NCI-H1436 (cell line): ENCODE measurements at regions not wholly inside any gene's neighbourhood (a gene's known extent, or its start where the extent isn't known, plus 50 kb on each side); places are given as distances from the start of the nearest gene placed in this dataset.
"Not testable (repeated sequence)": the region's sequence is repeated elsewhere in the genome, so short reads cannot be mapped to it uniquely, and the experiment has no call there.

ENCODE experiments used
- DNase-seq: peaks from one replicate; lab custom pipeline; 2025; lab: John Stamatoyannopoulos, UW

DNA sequence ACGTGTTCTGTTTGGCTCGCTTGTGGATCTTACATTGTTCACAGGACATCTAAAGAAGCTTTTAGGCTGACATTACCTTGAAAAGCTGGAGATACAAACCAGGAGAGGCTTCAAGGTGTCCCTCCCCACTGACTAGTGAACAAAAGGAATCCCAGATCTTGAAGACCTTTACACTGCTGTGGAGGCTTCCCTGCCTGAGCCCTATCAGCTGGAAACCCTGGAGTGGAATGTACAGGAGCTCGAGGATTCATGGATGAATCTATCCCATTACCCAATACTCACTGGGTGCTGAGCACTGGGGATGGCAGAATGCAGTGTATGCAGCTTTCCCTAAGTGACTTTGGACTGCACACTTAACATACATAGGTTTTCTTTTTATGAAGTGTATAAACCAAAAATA, 82.3 kb upstream of the MFGE8 start:
- DNase-seq = no peak

DNA sequence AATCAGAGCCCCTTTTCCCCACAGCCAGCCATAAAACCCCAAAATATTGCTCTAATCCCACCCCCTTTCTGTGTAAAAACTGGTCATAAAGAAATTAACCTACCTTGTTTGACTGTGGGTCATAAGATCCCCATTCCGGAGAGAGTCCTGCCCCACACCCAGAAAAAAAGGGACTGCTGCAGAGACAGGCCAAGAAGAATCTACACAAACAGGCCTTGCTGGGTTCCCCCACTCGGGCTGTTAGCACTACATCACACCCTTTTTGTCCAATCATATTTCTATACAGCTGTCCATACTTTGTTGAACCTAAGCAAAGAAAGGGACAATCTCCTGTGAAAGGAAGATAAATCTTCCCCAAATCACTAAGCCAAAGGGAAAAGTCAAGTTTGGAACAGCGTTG, 84.4 kb upstream of the MFGE8 start:
- DNase-seq = no peak

DNA sequence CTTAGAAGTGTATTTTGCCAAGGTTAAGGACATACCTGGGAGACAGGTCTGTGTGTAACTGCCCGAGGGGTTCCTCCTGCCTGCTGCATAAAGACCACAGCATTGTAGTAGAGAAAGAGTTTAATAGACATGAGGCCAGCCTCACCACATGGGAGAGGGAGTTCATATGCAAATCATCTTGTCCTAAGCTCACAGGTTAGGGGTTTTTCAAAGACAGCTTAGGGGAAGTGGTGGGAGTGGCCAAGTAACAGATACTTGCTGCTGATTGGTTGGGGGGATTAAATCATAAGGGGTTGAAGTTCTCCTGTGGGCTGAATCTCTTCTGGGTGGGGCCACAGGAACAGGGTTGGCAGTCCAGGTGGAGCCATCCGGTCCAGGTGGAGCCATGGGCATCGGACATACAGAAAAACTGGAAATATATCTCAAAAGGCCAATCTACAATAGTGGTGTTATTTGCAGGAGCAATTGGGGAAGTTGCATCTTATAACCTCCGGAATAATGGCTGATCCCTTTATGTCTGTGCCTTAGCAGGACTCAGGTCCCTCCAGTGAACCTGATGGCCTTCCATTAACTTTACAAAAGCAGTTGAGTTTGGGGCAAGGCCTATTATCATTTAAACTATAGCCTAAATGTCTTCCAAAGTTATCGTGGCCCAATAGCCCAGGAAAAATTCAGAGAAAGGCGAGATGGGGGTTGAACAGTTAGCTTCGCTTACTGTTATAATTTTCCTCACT, 86.0 kb upstream of the MFGE8 start:
- no peak for DNase-seq

DNA sequence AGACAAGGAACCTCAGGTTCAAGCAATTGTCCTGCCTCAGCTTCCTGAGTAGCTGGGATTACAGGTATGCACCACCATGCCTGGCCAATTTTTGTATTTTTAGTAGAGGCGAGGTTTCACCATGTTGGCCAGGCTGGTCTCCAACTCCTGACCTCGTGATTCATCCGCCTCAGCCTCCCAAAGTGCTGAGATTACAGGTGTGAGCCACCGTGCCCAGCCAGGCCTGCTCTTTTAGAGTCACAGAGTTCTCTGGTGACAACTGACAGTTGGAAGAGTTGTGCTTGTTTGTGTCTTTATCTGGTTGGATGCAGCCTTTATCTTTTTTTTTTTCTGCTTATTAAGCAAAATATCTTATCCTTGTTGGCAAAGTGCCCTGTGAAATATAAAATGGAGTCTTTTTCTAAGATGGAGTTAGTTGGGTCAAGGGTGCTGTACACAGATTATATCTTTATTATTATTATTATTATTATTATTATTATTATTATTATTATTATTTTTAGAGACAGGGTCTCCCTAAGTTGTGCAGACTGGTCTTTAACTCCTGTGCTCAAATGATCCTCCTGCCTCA, 86.5 kb upstream of the ABHD2 start:
- DNase-seq = not testable (repeated sequence)

GRCh38 chr15:89002281-89002761, 85.9 kb upstream of the ABHD2 start:
- no peak for DNase-seq

GRCh38 chr15:89002830-89003229, 85.4 kb upstream of the ABHD2 start:
- no peak for DNase-seq

DNA sequence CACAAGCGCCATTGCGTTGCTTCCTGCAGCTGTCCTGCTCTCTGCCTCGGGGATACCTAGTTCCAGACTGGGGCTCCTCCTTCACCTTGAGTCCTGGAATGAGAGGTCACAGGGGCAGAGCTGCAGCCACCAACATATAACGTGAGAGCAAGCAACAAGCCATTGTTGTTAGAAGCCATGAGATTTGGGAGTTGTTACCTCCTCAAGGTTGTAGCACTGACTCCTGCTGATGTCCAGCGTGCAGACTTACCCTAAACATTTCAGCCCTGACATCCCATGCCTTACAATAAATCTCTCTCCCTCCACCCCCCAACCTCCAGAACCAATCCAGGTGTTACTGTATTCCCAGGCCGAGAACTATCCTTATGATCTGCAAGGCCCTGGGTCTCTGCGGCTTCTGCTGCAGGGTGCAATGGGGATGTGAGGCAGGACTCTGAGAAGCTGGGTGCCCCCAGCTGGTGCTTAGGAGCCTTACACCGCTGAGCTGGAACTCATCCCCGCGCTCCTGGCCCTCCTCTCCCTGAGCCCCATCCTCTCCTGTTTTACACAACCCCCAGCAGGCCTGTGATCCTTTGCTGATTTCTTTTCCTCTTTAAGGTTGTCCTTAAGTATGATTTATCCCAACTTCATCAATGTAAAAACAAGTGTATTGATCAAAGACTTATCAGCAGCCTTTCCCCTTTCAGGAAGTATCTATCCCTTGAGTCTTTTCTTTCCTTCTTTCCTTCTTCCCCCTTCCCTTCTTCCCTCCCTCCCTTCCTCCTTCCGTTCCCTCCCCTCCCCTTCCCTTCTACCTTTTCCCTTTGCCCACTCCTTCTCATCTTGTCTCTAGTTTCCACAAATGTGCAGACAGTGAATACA, 84.2 kb upstream of the ABHD2 start:
- DNase-seq = no peak

GRCh38 chr15:89004726-89005030, 83.6 kb upstream of the ABHD2 start:
- no peak for DNase-seq

GRCh38 chr15:89007527-89007926, 80.7 kb upstream of the ABHD2 start:
- not testable (repeated sequence) for DNase-seq

DNA sequence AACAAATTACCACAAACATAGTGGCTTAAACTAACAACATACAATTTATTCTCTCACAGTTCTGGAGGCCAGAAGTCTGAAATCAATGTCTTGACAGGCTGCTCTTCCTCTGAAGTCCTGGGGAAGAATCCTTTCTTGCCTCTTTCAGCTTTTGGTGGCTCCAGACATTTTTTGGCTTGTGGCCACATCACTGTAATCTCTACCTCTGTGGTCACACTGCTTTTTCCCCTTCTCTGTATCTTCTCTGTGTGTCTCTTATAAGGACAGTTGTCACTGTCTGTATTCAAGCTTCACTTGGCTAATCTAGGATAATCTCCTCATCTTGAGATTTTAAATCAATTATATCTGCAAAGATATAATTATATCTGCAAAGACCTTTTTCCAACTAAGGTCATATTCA, 80.3 kb upstream of the ABHD2 start:
- no peak for DNase-seq

GRCh38 chr15:89009080-89009479, 79.2 kb upstream of the ABHD2 start:
- DNase-seq = no peak

DNA sequence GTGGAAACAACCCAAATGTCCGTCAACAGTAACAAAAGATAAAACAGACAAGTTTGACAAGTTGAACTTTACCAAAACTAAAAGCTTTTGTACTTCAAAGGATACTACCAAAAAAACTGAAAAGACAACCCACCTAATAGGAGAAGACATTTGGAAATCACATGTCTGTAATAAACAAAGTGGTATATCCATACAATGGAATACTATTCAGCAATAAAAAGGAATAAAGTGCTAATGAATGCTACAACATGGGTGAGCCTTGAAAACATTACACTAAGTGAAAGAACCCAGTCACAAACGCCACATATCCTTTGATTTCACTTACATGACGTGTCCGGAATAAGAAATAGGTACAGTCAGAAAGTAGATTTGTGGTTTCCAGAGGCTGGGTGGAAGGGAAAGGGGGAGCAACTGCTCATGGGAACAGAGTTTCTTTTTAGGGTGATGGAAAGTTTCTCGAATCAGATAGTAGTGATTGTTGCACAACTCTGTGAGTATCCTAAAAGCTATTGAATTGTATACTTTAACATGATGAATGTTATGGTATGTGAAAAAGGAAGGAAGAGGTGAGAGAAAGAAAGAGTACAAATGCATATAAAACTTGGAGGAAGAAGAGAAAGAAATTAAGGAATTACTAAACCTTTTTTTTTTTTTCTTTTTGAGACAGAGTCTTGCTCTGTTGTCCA, 72.7 kb upstream of the ABHD2 start:
- no peak for DNase-seq

DNA sequence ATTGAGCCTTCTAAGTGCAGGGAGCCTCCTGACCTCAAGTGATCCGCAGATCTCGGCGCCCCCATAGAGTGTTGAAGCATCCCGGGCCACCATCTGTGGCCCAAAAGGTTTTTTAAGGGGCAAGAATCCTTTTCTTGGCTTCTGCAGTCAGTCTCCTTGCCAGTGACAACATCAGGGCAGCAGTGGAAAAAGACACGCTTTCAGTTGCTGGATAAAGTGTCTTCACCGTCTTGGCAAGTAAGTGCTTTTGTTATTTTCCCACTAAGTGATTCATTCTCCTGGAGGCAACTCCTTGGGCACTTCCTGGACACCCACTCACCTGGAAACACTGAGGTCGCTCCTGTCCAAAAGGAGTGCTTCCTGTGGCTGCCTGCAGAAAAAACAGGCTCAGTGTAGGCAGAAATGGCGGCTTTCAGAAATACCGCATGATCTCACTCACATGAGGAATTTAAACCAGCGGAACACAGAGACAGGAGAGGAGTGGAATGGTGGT, 71.7 kb upstream of the ABHD2 start:
- DNase-seq = no peak

- DNase-seq = peak; percentile 64
Observed at GRCh38 chr15:89017370-89018066, 70.7 kb upstream of the ABHD2 start.

DNA sequence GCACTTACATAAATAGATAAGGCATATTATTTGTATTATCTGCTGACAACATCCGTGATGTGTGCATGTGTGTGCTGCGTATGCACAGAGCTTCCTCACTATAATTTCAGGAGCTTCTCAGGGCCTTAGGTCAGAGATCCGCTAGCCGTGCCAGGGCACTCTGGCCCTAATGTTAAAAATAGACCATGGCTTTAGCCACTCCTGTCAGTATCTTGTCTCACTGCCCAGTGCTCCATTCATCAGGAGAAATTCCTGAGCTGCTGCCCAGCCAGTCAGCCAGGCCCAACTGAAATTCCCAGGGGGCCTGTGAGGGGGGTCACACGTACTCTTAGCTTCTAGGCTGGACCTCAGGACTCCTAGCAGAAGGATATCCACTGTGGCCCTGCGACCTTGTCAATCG, 70.0 kb upstream of the ABHD2 start:
- no peak for DNase-seq

- no peak for DNase-seq
Observed at GRCh38 chr15:89019436-89019835, 68.8 kb upstream of the ABHD2 start.

DNA sequence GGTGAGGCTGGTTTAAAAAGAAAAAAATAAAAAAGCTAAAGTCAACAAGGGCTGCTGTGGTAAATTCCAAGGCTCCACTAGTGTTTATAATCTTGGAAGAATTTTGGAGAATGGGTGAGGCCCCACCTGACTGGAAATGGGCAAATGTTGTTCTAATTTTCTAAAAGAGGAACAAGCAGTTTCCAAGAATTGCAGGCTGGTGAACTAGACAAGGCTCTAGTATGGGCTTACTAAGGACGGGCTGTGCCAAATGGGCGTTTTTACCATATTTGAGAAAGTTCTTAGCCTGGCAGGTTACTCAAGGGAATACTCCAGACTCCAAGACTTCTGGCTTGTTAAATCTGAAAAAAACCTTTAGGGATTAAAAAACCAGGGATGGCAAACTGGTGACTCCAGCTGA, 67.0 kb upstream of the ABHD2 start:
- no peak for DNase-seq

DNA sequence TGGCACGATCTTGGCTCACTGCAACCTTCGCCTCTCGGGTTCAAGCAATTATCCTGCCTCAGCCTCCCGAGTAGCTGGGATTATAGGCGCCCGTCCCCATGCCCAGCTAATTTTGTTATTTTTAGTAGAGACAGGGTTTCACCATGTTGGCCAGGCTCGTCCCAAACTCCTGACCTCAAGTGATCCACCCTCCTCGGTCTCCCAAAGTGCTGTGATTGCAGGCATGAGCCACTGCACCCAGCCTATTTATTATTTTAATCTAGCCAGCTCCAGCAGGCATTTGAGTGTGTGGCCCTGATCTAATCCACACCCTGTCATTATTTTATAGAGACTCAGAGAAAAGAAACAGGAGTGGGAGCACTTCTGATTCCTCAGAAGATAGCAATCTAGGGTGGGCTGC, 66.4 kb upstream of the ABHD2 start:
- not testable (repeated sequence) for DNase-seq

DNA sequence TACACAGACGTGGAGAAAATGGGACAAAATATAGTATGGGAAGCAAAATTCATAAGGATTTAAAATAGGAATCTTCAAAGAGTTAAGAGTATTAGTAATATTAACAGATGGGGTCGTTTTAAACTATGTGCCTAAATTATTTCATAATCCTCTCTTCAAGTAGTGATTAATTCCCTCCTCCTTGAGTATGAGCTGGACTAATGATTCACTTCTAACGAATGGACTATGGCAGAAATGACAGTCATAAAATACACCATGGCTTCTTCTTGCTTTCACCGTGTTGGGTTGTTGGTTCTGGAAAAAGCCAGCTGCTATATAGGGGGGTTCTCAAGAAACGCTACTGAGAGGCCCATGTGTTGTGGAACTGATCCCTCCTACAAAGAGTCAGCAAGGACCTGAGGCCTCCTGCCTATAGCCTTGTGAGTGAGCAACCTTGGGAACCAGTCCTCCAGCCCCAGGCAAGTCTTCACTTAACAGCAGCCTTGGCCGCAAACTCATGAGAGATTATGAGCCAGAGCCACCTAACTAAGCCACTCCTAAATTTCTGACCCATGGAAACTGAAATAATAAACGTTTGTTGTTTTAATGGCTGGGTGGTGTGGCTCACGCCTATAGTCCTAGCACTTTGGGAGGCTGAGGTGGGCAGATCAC, 64.8 kb upstream of the ABHD2 start:
- no peak for DNase-seq

GRCh38 chr15:89024418-89024817, 63.8 kb upstream of the ABHD2 start:
- DNase-seq = no peak

- no peak for DNase-seq
Observed at GRCh38 chr15:89026167-89026566, 62.1 kb upstream of the ABHD2 start.
